ENCODE measurements at regions not wholly inside any gene's neighbourhood (a gene's known extent, or its start where the extent isn't known, plus 50 kb on each side); places are given as distances from the start of the nearest gene placed in this dataset.

GRCh38 chr18:27826101-27826500, 350.8 kb downstream of the CDH2 start (continued):
- TF ChIP-seq ESRRA (IDR thresholded peaks at IDR 0.05; ENCODE audit: low read length) (no peak), SMAD5 (IDR thresholded peaks at IDR 0.05; ENCODE audit: low read depth) (no peak), JUNB (IDR thresholded peaks at IDR 0.05) (no peak), BACH1 (IDR thresholded peaks at IDR 0.05; ENCODE audit: borderline replicate concordance) (no peak), NFIC (IDR thresholded peaks at IDR 0.05; ENCODE audit: low read depth, low read length) (no peak), MYB (IDR thresholded peaks at IDR 0.05; ENCODE audit: borderline replicate concordance, low read depth, low read length) (no peak), HCFC1 (IDR thresholded peaks at IDR 0.05; ENCODE audit: low read length) (no peak), CTCF (IDR thresholded peaks at IDR 0.05 in 2 of 3, conservative IDR thresholded peaks at IDR 0.05 in 1 of 3; ENCODE audit: control insufficient read depth in 2 of 3, extremely low read depth in 1 of 3, insufficient read depth in 1 of 3, low read depth in 3 of 3, low read length in 3 of 3) (no peak)
- TF ChIP-seq, protein P1, sequence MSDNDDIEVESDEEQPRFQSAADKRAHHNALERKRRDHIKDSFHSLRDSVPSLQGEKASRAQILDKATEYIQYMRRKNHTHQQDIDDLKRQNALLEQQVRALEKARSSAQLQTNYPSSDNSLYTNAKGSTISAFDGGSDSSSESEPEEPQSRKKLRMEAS (IDR thresholded peaks at IDR 0.05; ENCODE audit: low read depth, low read length): no peak

DNA sequence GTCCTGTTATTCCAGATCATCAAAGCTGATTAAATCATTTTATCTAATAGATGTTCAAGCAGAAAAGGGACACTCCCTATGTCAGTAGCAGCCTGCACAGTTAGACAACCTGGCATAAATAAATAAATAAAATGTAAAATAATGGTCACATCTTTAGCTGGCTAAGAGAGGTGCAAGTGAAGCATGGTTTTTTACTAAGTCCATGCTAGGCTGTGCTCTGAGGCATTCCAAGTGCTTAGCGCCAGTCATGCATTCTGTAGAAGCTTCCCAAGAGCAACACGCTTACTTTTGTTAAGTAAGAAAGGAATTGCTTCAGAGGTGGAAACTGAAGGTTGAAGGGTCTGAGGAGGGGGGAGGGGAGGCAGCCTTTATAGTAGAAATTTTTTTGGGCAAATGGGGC, 351.2 kb downstream of the CDH2 start:
- H3K9ac ChIP-seq (ENCODE audit: control insufficient read depth, insufficient read depth, low read length): no peak overlapping the region
- no peak overlapping the region for H3K4me2 ChIP-seq (ENCODE audit: control insufficient read depth, insufficient read depth)
- no peak overlapping the region for H2AFZ ChIP-seq (ENCODE audit: control insufficient read depth, low read depth, low read length)
- no peaks in the 10 kb centered on the region for H4K20me1 ChIP-seq (ENCODE audit: control insufficient read depth, insufficient read depth)
- in situ Hi-C loops (cut with MboI) (no loop called here), intact Hi-C loops (cut with micrococcal nuclease; ENCODE audit: unreplicated experiment) (no loop called here)
- H3K79me2 ChIP-seq (ENCODE audit: control insufficient read depth, insufficient read depth, low read length): no peaks in the 10 kb centered on the region
- DNase-seq (ENCODE audit: low read depth, low spot score): no peak
- WGBS (ENCODE audit: insufficient coverage, insufficient replicate concordance, low lambda C conversion rate, missing lambda C conversion rate): 43% methylated on average over 2 of the region's 2 CpGs
- no peaks in the 10 kb centered on the region for H3K4me1 ChIP-seq (ENCODE audit: control insufficient read depth, insufficient read depth, low read length)
- POLR2A ChIA-PET: no interaction called here
- TF ChIP-seq BCL11A (IDR thresholded peaks at IDR 0.05; ENCODE audit: low read depth, low read length) (no peak), HDGF (IDR thresholded peaks at IDR 0.05) (no peak), ETV6 (conservative IDR thresholded peaks at IDR 0.05 in 1 of 2, IDR thresholded peaks at IDR 0.05 in 1 of 2; ENCODE audit: borderline replicate concordance in 1 of 2, low read depth in 1 of 2) (no peak), GATAD2B (conservative IDR thresholded peaks at IDR 0.05; ENCODE audit: low read depth) (no peak), YBX1 (IDR thresholded peaks at IDR 0.05) (no peak), SREBF2 (IDR thresholded peaks at IDR 0.05; ENCODE audit: low read length) (no peak), CEBPB (IDR thresholded peaks at IDR 0.05; ENCODE audit: borderline replicate concordance in 1 of 2, low read depth in 2 of 2, low read length in 2 of 2) (no peak), ZBED1 (IDR thresholded peaks at IDR 0.05; ENCODE audit: borderline replicate concordance) (no peak), BMI1 (IDR thresholded peaks at IDR 0.05; ENCODE audit: borderline replicate concordance) (no peak), TARDBP (IDR thresholded peaks at IDR 0.05; ENCODE audit: borderline replicate concordance) (no peak), WRNIP1 (IDR thresholded peaks at IDR 0.05; ENCODE audit: borderline replicate concordance, low read depth, low read length) (no peak)
- TF ChIP-seq, protein P2, sequence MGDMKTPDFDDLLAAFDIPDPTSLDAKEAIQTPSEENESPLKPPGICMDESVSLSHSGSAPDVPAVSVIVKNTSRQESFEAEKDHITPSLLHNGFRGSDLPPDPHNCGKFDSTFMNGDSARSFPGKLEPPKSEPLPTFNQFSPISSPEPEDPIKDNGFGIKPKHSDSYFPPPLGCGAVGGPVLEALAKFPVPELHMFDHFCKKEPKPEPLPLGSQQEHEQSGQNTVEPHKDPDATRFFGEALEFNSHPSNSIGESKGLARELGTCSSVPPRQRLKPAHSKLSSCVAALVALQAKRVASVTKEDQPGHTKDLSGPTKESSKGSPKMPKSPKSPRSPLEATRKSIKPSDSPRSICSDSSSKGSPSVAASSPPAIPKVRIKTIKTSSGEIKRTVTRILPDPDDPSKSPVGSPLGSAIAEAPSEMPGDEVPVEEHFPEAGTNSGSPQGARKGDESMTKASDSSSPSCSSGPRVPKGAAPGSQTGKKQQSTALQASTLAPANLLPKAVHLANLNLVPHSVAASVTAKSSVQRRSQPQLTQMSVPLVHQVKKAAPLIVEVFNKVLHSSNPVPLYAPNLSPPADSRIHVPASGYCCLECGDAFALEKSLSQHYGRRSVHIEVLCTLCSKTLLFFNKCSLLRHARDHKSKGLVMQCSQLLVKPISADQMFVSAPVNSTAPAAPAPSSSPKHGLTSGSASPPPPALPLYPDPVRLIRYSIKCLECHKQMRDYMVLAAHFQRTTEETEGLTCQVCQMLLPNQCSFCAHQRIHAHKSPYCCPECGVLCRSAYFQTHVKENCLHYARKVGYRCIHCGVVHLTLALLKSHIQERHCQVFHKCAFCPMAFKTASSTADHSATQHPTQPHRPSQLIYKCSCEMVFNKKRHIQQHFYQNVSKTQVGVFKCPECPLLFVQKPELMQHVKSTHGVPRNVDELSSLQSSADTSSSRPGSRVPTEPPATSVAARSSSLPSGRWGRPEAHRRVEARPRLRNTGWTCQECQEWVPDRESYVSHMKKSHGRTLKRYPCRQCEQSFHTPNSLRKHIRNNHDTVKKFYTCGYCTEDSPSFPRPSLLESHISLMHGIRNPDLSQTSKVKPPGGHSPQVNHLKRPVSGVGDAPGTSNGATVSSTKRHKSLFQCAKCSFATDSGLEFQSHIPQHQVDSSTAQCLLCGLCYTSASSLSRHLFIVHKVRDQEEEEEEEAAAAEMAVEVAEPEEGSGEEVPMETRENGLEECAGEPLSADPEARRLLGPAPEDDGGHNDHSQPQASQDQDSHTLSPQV (IDR thresholded peaks at IDR 0.05): no peak
- no peak for FAIRE-seq
- no peaks in the 10 kb centered on the region for H3K36me3 ChIP-seq (ENCODE audit: control insufficient read depth in 2 of 2, insufficient read depth in 2 of 2, low read length in 1 of 2)
- RAD21 ChIA-PET (ENCODE audit: unreplicated experiment): no interaction called here
- SMC1A ChIA-PET (ENCODE audit: uncharacterized antibody, unreplicated experiment): no interaction called here
- ATAC-seq: no peak
- no peaks in the 10 kb centered on the region for H3K9me3 ChIP-seq (replicated peaks; ENCODE audit: control insufficient read depth, insufficient read depth, low read length)
- H3K4me3 ChIP-seq: no peak overlapping the region
- CTCF ChIA-PET: no interaction called here
- H3K27me3 ChIP-seq (replicated peaks in 1 of 2; ENCODE audit: control insufficient read depth in 2 of 2, insufficient read depth in 2 of 2, low read length in 1 of 2): no peaks in the 10 kb centered on the region
- no peak overlapping the region for H3K27ac ChIP-seq (ENCODE audit: control insufficient read depth, insufficient read depth)
- no TSS peak for BruUV-seq (replicated peaks)

All from GM12878 (cell line).